ENCODE measurements at regions not wholly inside any gene's neighbourhood (a gene's known extent, or its start where the extent isn't known, plus 50 kb on each side); places are given as distances from the start of the nearest gene placed in this dataset.

DNA sequence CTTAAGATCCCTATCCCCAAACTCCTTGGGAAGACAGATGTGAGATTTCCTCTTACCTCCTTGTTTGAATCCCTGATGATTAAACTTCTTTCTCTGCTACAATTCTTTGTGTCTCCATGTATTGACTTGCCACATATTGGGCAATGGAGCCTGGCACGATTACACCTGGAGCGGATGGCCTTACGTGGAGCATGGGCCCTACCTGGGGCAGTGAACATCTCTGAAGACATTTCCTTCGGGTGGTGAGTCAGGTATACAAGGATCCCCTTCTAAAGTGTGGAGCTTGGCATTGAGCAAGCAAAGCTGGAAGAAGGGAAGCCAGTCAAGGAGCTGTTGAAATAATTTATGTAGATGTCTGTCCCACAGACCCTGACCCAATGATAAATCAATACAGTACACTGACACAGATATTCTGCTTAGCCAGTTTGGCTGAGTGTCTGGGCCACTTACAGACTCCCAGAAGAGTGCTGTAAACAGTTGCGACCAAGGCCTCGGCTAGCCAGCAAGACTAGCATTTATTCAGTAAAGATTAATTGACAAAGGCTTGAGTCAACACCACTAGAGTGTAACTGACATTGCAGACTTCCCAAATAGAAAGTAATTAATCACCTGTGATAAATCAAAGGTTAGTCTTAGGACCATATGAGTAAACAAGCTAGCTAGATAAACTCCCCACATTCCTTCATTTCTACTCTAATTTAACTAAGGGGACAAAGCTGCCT is 83.1 kb upstream of the KCNK1 start:
- Histone ChIP-seq H3K36me3 (ENCODE audit: control insufficient read depth in 2 of 2, insufficient read depth in 2 of 2, low read length in 1 of 2) (no peaks in the 10 kb centered on the region), H3K4me3 (ENCODE audit: low read depth in 1 of 2, low read length in 2 of 2) (no peak overlapping the region), H3K27me3 (ENCODE audit: control insufficient read depth in 1 of 2, insufficient read depth in 2 of 2, low read length in 2 of 2) (no peaks in the 10 kb centered on the region), H3K27ac (ENCODE audit: low read depth in 2 of 2, low read length in 1 of 2) (no peak overlapping the region), H3K4me1 (ENCODE audit: control insufficient read depth in 2 of 2, insufficient read depth in 2 of 2, low read length in 1 of 2) (no peaks in the 10 kb centered on the region), H3K9me3 (ENCODE audit: control insufficient read depth in 2 of 2, insufficient read depth in 1 of 2, low read depth in 1 of 2, low read length in 1 of 2) (peaks cover 0 to 5% of the 10 kb centered on the region in 2 donors)
- 70 to 81% methylated on average over 6 of the region's 6 CpGs for WGBS, 2 donors

DNA sequence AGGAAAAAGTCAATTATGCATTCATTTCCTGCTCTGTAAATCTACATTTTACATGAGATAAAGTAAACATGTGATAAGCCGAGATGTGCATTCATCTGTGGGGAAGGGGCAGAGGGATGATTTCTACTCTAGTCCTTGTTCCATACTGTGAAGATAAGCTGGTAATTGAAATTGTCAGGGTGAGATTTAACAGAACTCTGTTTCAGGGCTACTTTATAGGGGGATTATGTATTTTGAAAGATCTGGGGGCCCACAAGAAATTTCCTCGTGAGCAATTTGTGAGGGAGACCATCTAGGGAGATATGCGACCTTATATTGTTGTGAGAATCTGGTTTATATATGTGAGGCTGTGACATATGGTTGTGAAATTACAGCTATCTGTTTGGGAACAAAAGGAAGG is 73.1 kb upstream of the KCNK1 start:
- Histone ChIP-seq H3K4me3 (ENCODE audit: low read depth in 1 of 2, low read length in 2 of 2) (no peak overlapping the region), H3K27me3 (ENCODE audit: control insufficient read depth in 1 of 2, insufficient read depth in 2 of 2, low read length in 2 of 2) (no peaks in the 10 kb centered on the region), H3K36me3 (ENCODE audit: control insufficient read depth in 2 of 2, insufficient read depth in 2 of 2, low read length in 1 of 2) (no peaks in the 10 kb centered on the region), H3K4me1 (ENCODE audit: control insufficient read depth in 2 of 2, insufficient read depth in 2 of 2, low read length in 1 of 2) (no peaks in the 10 kb centered on the region), H3K27ac (ENCODE audit: low read depth in 2 of 2, low read length in 1 of 2) (no peak overlapping the region), H3K9me3 (ENCODE audit: control insufficient read depth in 2 of 2, insufficient read depth in 1 of 2, low read depth in 1 of 2, low read length in 1 of 2) (no peaks in the 10 kb centered on the region)
- 71 to 72% methylated on average over 3 of the region's 3 CpGs for WGBS, 2 donors

DNA sequence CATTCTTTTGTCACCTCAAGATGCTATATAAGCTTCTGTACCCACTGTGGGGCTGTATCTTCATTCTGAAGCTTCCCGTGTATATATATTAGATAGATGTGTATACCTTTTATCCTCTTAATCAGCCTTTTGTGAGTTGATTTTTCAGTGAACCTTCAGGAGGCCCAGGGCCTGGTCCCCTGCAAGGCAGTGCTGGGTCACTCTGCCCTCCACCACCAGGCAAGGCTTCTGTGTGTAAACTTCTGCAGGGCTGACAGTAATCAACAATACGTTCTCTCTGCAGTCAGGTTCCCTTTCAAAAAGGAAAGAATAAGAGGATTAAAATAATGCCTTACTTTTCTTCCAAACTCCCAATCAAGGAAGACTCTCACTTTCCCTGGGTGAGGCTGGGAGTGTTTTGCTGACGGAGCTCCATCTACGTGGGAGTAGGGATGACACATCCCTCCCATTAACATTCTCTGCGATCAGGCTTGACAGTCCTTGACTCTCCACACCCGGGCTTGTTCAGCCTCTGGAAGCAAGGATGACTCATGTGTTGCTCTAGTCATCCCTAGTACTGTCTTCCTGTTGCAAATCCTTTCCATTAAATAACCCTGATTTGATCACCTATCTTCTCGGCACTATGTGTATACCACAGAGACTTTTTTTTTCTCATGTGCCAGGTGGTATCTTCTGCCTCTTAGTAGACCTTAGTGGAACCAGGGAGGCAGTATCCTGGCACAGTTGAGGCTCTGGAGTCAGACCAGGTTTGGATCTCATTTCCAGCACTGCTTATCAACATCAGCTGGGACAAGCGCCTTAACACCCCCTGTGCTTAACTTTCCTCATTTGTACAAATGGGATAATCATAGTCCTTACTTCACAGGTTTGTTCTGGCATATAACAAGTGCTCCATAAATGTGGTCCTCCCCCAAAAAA is 70.3 kb upstream of the KCNK1 start:
- Histone ChIP-seq H3K4me1 (ENCODE audit: control insufficient read depth in 2 of 2, insufficient read depth in 2 of 2, low read length in 1 of 2) (no peaks in the 10 kb centered on the region), H3K27ac (ENCODE audit: low read depth in 2 of 2, low read length in 1 of 2) (peak overlapping the region; percentile 38 to 84), H3K27me3 (ENCODE audit: control insufficient read depth in 1 of 2, insufficient read depth in 2 of 2, low read length in 2 of 2) (no peaks in the 10 kb centered on the region), H3K36me3 (ENCODE audit: control insufficient read depth in 2 of 2, insufficient read depth in 2 of 2, low read length in 1 of 2) (no peaks in the 10 kb centered on the region), H3K9me3 (ENCODE audit: control insufficient read depth in 2 of 2, insufficient read depth in 1 of 2, low read depth in 1 of 2, low read length in 1 of 2) (no peaks in the 10 kb centered on the region), H3K4me3 (ENCODE audit: low read depth in 1 of 2, low read length in 2 of 2) (no peak overlapping the region)
- 39 to 42% methylated on average over 8 of the region's 8 CpGs for WGBS, 2 donors

DNA sequence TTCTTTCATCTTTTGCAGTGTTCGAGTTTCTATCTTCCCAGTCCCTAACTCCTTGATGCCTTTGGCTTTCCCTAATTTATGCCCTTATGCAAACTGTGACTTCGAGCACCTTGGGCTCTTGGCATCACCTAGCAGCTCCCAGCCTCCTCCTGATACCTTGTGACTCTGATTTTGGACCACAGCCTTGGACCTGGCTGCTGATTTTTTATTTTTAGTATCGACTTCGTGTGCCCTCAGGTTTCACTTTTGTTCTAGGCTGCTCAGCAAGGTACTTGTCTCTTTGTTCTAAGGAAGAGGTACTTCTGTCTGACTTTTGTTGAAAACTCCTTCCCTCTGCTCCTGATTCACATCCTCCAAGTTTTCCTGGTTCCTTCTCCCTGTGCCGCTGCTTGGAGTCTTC is 69.6 kb upstream of the KCNK1 start:
- H3K4me1 ChIP-seq (ENCODE audit: control insufficient read depth in 2 of 2, insufficient read depth in 2 of 2, low read length in 1 of 2) = no peaks in the 10 kb centered on the region
- H3K9me3 ChIP-seq (ENCODE audit: control insufficient read depth in 2 of 2, insufficient read depth in 1 of 2, low read depth in 1 of 2, low read length in 1 of 2) = no peaks in the 10 kb centered on the region
- WGBS, 2 donors = 45 to 49% methylated on average over 5 of the region's 5 CpGs
- peak overlapping the region in 1 of 2 donors; percentile 51 for H3K27ac ChIP-seq (ENCODE audit: low read depth in 2 of 2, low read length in 1 of 2)
- no peaks in the 10 kb centered on the region for H3K27me3 ChIP-seq (ENCODE audit: control insufficient read depth in 1 of 2, insufficient read depth in 2 of 2, low read length in 2 of 2)
- H3K4me3 ChIP-seq (ENCODE audit: low read depth in 1 of 2, low read length in 2 of 2) = no peak overlapping the region
- H3K36me3 ChIP-seq (ENCODE audit: control insufficient read depth in 2 of 2, insufficient read depth in 2 of 2, low read length in 1 of 2) = no peaks in the 10 kb centered on the region

DNA sequence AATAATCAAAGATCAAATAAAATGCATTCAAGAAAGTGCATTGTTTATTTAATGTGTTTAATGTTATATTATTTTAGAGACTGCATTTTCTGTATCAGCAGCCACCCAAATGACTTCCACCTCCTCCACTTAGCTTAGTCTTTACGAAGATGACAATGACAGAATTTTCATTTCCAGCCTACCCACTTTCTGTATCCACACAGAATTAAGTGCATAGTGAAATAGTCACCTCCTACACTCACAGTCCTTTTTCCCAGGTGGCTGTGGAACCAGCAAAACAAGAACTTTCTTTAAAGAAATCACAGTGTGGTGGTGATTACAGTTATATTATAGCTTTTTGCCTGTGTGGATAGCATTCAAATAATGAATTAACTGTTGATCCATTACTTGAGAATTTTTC is 66.2 kb upstream of the KCNK1 start:
- Histone ChIP-seq H3K27me3 (ENCODE audit: control insufficient read depth in 1 of 2, insufficient read depth in 2 of 2, low read length in 2 of 2) (no peaks in the 10 kb centered on the region), H3K27ac (ENCODE audit: low read depth in 2 of 2, low read length in 1 of 2) (no peak overlapping the region), H3K9me3 (ENCODE audit: control insufficient read depth in 2 of 2, insufficient read depth in 1 of 2, low read depth in 1 of 2, low read length in 1 of 2) (no peaks in the 10 kb centered on the region), H3K4me3 (ENCODE audit: low read depth in 1 of 2, low read length in 2 of 2) (no peak overlapping the region), H3K36me3 (ENCODE audit: control insufficient read depth in 2 of 2, insufficient read depth in 2 of 2, low read length in 1 of 2) (no peaks in the 10 kb centered on the region), H3K4me1 (ENCODE audit: control insufficient read depth in 2 of 2, insufficient read depth in 2 of 2, low read length in 1 of 2) (no peaks in the 10 kb centered on the region)
- 85 to 86% methylated on average over 1 of the region's 1 CpG for WGBS, 2 donors

DNA sequence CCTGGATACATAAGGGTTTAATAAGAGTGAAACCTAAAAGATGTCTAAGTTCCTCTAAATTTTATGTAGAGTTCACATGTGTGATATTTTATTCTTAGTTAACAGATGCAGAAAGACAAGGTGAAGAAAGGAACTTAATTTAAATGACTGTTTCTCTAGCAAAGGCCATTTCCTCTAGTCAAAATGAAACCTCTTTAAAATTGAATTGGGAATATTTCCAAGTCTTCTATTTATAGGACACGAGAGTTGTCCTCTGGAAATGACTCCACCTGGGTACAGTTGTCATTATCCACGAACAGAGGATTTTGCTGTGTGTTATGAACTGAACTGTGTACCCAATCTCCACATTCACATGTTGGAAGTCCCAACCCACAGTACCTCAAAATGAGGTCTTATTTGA is 64.5 kb upstream of the KCNK1 start:
- no peak overlapping the region for H3K27ac ChIP-seq (ENCODE audit: low read depth in 2 of 2, low read length in 1 of 2)
- no peaks in the 10 kb centered on the region for H3K4me1 ChIP-seq (ENCODE audit: control insufficient read depth in 2 of 2, insufficient read depth in 2 of 2, low read length in 1 of 2)
- 18 to 41% methylated on average over 2 of the region's 2 CpGs for WGBS, 2 donors
- no peaks in the 10 kb centered on the region for H3K9me3 ChIP-seq (ENCODE audit: control insufficient read depth in 2 of 2, insufficient read depth in 1 of 2, low read depth in 1 of 2, low read length in 1 of 2)
- H3K27me3 ChIP-seq (ENCODE audit: control insufficient read depth in 1 of 2, insufficient read depth in 2 of 2, low read length in 2 of 2) = no peaks in the 10 kb centered on the region
- no peaks in the 10 kb centered on the region for H3K36me3 ChIP-seq (ENCODE audit: control insufficient read depth in 2 of 2, insufficient read depth in 2 of 2, low read length in 1 of 2)
- no peak overlapping the region for H3K4me3 ChIP-seq (ENCODE audit: low read depth in 1 of 2, low read length in 2 of 2)

DNA sequence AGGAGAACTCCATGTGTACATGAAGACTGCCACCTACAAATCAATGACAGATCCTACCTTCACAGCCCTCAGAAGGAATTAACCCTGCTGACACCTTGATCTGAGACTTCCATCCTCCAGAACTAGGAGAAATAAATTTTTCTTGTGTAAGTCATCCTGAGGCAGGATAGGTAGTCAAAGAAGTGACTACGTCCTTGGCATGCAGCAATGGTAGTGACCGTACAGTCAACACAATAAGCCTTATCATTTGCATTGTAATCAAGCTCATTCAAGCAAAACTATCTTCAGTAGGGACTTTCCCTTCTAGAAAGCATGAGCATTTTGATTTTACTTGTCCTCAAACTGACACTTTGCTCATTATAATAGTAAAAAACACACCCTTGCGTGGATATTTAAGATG is 64.0 kb upstream of the KCNK1 start:
- no peaks in the 10 kb centered on the region for H3K27me3 ChIP-seq (ENCODE audit: control insufficient read depth in 1 of 2, insufficient read depth in 2 of 2, low read length in 2 of 2)
- no peak overlapping the region for H3K27ac ChIP-seq (ENCODE audit: low read depth in 2 of 2, low read length in 1 of 2)
- H3K9me3 ChIP-seq (ENCODE audit: control insufficient read depth in 2 of 2, insufficient read depth in 1 of 2, low read depth in 1 of 2, low read length in 1 of 2) = no peaks in the 10 kb centered on the region
- WGBS, 2 donors = 80 to 86% methylated on average over 3 of the region's 3 CpGs
- no peaks in the 10 kb centered on the region for H3K36me3 ChIP-seq (ENCODE audit: control insufficient read depth in 2 of 2, insufficient read depth in 2 of 2, low read length in 1 of 2)
- no peaks in the 10 kb centered on the region for H3K4me1 ChIP-seq (ENCODE audit: control insufficient read depth in 2 of 2, insufficient read depth in 2 of 2, low read length in 1 of 2)
- H3K4me3 ChIP-seq (ENCODE audit: low read depth in 1 of 2, low read length in 2 of 2) = no peak overlapping the region

DNA sequence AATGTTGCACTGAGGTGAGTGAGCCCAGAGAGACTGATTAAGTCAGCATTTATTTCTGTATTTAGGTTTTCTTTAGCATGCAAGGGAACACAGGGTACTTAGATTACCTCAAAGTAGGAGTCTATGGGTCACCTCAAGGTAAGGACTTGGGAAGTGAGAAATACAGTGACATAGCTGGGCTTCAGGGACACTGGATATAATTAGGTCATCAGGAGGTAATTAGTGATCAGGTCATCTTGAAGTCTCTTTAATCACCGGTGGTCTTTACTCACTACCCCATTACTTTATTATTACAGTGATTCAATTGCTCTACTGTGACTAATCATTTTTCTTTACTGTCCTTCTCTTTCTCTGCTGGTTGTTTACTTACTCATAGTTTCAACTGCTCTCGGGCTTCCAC is 59.9 kb upstream of the KCNK1 start:
- 53 to 59% methylated on average over 2 of the region's 2 CpGs for WGBS, 2 donors
- no peaks in the 10 kb centered on the region for H3K36me3 ChIP-seq (ENCODE audit: control insufficient read depth in 2 of 2, insufficient read depth in 2 of 2, low read length in 1 of 2)
- H3K9me3 ChIP-seq (ENCODE audit: control insufficient read depth in 2 of 2, insufficient read depth in 1 of 2, low read depth in 1 of 2, low read length in 1 of 2) = no peaks in the 10 kb centered on the region
- H3K4me1 ChIP-seq (ENCODE audit: control insufficient read depth in 2 of 2, insufficient read depth in 2 of 2, low read length in 1 of 2) = no peaks in the 10 kb centered on the region
- H3K27me3 ChIP-seq (ENCODE audit: control insufficient read depth in 1 of 2, insufficient read depth in 2 of 2, low read length in 2 of 2) = no peaks in the 10 kb centered on the region
- H3K4me3 ChIP-seq (ENCODE audit: low read depth in 1 of 2, low read length in 2 of 2) = no peak overlapping the region
- no peak overlapping the region for H3K27ac ChIP-seq (ENCODE audit: low read depth in 2 of 2, low read length in 1 of 2)

DNA sequence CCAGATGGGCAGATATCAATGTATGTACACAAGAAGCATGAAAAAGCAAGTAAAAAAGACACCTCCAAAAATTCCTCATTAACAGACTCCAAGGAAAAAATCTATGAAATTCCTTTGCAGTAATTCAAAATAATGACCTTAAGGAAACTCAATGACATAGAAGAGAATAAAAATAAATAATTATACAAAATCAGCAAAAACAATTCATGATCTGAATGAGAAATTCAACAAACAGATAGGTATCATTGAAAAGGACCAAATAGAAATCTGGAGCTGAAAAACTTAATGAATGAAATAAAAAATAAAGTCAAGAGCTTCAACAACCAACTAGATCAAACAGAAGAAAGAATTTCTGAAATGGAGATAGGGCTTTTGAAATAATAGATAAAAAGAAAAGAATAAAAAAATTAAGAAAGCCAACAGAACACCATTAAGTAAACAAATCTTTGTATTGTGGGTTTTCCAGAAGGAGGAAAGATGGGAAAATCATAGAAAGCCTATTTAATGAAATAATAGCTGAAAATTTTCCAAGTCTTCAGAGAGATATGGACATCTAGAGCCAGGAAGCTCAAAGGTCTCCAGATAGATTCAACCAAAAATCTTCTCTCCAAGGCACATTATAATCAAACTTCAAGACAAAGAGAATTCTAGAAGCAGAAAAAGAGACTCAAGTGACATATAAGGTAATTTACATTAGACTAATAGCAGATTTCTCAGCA is 52.0 kb upstream of the KCNK1 start:
- Histone ChIP-seq H3K36me3 (ENCODE audit: control insufficient read depth in 2 of 2, insufficient read depth in 2 of 2, low read length in 1 of 2) (no peaks in the 10 kb centered on the region), H3K27ac (ENCODE audit: low read depth in 2 of 2, low read length in 1 of 2) (no peak overlapping the region), H3K27me3 (ENCODE audit: control insufficient read depth in 1 of 2, insufficient read depth in 2 of 2, low read length in 2 of 2) (no peaks in the 10 kb centered on the region), H3K4me1 (ENCODE audit: control insufficient read depth in 2 of 2, insufficient read depth in 2 of 2, low read length in 1 of 2) (no peaks in the 10 kb centered on the region), H3K9me3 (ENCODE audit: control insufficient read depth in 2 of 2, insufficient read depth in 1 of 2, low read depth in 1 of 2, low read length in 1 of 2) (peaks cover 0 to 5% of the 10 kb centered on the region in 2 donors), H3K4me3 (ENCODE audit: low read depth in 1 of 2, low read length in 2 of 2) (no peak overlapping the region)
